ENCODE measurements at regions not wholly inside any gene's neighbourhood (a gene's known extent, or its start where the extent isn't known, plus 50 kb on each side); places are given as distances from the start of the nearest gene placed in this dataset.

- TF ChIP-seq PAXIP1 (CRISPR knock-in tag; conservative IDR thresholded peaks at IDR 0.05) (peak; percentile 91), GPN1 (CRISPR knock-in tag; IDR thresholded peaks at IDR 0.05; ENCODE audit: borderline replicate concordance) (no peak), TFDP2 (CRISPR knock-in tag; IDR thresholded peaks at IDR 0.05) (peak; percentile 49; the same call in 1 of the 2 replicates), SKI (IDR thresholded peaks at IDR 0.05; ENCODE audit: partially characterized antibody) (peak; percentile 88), ZNF550 (CRISPR knock-in tag; IDR thresholded peaks at IDR 0.05; ENCODE audit: borderline replicate concordance) (no peak), HMGXB3 (CRISPR knock-in tag; IDR thresholded peaks at IDR 0.05; ENCODE audit: borderline replicate concordance) (peak; percentile 11; the same call in 1 of the 2 replicates), ZNF18 (CRISPR knock-in tag; IDR thresholded peaks at IDR 0.05; ENCODE audit: insufficient replicate concordance) (no peak), SIX4 (CRISPR knock-in tag; IDR thresholded peaks at IDR 0.05) (peak; percentile 77), ZNF362 (CRISPR knock-in tag; IDR thresholded peaks at IDR 0.05; ENCODE audit: borderline replicate concordance) (peak; percentile 80), ZNF878 (CRISPR knock-in tag; IDR thresholded peaks at IDR 0.05) (peak; percentile 41; the same call in 1 of the 2 replicates), DRAP1 (CRISPR knock-in tag; IDR thresholded peaks at IDR 0.05) (peak; percentile 94), RBFOX2 (IDR thresholded peaks at IDR 0.05; ENCODE audit: low read depth, low read length) (no peak; the same call in 1 of the 2 replicates), ZFP36L1 (CRISPR knock-in tag; IDR thresholded peaks at IDR 0.05) (no peak), ZBTB7A (CRISPR knock-in tag; IDR thresholded peaks at IDR 0.05) (no peak), ZFP36L2 (CRISPR knock-in tag; IDR thresholded peaks at IDR 0.05) (no peak)
These were observed 165.3 kb downstream of the TOMM20 start (continued) for GRCh38 chr1:234963180-234963903.
